HG03097 (cell line): ENCODE measurements at regions not wholly inside any gene's neighbourhood (a gene's known extent, or its start where the extent isn't known, plus 50 kb on each side); places are given as distances from the start of the nearest gene placed in this dataset.

Source experiments
- ATAC-seq: cut with Tn5 transposase; IDR thresholded peaks from one replicate; pipeline ENCODE4 v1.9.1; 2021; ENCODE audit not compliant: unreplicated experiment, low FRiP score

DNA sequence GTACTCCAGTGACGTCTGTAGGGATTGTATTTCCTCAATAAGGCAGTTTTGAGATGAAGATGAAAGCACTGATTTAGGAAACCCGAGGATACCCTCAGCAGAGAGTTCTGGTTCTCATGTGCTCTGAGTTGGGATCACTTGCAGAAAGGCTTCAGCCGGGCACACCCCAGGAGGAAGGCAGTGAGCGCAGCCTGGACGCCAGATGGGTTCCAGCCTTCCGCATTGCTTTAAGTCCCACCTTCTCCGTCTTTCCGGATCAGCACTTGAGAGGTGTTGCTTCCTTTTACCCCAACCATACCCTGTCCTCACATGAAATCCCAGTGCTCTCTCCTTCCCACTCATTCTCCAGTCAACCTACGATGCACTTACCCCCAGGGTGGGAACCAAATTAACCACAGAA, 239.5 kb upstream of the CADM1 start:
- no peak for ATAC-seq

DNA sequence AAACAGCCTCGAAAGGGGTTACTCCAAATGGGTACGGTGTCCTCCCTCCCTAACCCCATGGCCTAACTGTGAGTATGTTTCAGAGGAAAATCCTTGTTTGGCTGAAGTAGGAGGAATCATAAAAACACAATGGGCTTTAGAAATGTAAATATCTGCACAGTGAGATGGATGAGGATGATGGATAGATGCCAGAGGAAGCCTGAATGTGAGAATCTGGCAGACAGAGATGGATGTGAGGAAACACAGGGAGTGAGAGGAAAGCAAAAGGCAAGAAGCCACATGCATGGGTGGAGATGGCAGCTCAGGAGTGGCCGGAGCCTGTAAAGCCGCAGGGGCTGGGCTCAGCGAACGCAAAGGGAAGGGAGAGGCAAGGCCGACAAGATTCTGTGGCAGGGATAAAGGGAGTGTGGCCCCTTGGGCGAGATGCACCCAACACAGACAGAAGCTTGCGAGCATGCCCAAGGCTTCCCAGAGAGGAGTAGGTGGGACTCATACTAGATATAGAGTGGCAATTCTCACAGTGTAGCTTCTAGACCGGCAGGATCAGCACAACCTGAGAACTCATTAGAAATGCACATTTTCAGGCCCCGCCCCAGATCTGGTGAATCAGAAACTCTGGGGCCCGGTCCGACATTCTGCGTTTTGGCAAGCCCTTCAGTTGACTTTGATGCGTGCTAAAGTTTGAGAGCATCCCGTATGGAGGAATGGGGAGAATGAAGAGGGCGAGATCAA, 237.3 kb upstream of the CADM1 start:
- ATAC-seq: no peak

DNA sequence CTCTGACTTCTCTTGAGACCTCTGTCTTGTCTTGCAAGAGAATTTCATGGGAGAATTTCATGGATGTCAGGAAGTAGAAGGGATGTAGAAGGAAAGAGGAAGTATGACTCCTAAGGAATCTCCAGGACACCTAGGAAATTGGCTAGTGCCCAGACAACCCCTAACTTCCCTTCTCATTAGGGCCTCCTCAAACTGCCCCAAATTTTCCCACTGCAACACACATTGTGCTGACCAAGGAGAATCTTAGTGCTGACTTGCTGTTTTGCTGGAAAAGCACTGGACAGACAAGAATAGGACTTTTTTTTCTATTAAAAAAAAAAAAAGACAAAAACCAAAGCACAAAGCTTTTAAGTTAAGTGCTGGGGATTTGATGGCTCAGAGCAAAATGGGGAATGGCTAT, 236.1 kb upstream of the CADM1 start:
- no peak for ATAC-seq

DNA sequence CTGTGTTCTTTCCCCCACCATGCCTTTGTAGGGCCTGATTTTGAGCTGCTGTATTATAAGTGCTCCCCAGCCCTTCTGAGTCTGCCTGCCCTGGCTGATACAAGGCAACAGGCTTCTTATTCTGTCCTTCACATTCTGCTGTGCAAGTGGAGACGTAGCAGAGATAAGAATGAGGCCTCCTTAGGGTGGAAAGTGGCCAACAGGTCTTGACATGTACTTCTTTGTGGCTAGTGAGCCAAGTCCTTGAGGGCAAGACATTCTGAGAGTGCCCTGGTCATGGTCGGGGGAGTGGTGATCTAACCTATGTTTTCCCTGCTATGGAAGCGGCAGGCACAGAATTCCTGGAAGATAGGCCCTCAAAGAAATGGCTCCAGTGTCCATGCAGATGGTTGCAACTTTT, 235.7 kb upstream of the CADM1 start:
- no peak for ATAC-seq

DNA sequence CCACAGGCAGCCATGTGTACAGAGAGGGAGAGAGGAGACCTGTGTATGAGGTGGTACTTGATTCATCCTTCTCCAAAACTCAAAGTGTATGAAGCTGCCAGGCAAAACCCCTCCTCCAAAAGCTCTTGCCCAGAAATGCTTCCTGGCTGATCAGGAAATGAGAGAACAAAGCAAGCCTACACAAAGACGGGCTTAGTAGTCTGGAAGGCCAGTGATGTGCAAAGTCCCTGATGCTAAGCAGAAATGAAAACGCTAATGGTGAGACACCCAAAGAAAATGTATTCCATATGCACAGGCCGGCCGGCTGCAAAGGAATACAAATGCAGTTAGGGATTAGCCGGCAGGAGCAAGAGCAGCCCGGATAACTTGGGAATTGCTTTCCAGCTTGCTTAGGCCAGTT, 234.9 kb upstream of the CADM1 start:
- no peak for ATAC-seq

DNA sequence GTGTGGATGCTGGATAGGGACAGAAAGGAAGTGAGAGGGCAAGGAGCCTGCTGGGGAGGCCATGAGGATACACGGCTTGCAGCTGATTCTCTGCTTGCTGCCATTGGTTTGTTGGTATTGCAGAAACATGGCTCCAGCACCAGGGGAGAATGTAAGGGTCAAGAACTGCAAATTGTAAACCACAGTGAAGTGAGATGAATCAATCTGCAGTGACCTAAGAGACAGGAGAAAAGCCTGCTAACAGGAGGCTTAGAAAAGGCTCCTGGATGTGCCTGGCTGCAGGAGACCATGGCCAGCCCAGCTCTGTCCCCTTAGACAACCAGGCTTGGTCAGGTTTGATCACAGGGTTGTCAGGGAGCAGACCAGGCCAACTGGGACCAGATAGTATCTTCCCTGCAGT, 233.7 kb upstream of the CADM1 start:
- ATAC-seq: no peak

DNA sequence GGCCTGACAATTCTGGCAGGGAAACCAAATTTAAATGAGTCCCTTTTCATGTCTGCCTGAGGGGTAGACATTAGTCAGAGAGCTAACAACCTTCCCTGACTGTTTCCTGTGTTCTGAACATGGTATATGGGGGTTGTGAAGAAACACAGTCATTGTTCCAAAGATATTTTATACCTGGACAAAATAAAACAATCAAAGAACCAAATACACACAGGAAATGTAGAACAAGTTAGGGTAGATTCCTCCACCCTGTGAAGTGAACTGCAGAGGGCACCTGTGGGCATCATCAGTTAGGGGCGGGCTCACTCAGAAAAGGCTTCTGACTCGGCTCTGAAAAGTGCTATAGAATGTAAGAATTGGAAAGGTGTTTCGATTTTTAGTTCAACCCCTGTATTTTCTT, 231.9 kb upstream of the CADM1 start:
- ATAC-seq: no peak

DNA sequence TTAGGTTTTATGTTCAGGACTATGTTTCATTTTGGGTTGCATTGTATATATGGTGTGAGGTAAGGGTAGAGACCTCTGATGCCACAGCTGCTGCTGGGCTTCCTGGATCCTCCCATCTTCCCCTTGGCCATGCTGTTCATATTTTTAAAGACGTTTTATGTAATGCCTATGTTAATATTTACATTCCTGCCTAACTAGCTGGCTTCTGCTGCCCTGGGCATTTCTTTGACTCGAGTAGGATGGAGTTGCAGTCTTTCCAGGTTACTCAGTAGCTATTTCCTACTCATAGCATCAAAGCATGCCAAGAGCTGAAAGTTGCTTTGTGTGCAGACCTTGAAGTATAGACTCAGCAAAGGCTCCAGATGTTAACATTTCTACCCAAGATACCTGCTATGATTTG, 220.5 kb upstream of the CADM1 start:
- no peak for ATAC-seq

DNA sequence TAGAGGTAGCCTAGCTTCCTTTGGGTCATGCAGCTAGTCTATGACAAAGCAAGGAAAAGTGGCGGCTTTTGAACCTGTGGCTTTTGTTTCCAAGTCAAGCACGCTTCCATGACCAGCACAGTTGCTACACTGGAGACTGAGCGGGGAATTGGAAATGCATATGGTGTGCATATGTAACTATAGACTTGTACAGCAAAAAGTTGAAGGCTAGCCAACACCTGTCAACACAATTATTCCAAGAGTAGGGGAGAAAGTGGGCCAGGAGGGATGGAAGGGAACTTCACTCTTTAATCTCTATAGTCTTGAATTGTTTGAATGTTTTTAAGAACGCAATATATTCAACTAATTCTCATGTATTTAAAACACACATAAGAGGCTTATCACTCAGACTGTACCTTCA, 218.5 kb upstream of the CADM1 start:
- ATAC-seq: no peak

DNA sequence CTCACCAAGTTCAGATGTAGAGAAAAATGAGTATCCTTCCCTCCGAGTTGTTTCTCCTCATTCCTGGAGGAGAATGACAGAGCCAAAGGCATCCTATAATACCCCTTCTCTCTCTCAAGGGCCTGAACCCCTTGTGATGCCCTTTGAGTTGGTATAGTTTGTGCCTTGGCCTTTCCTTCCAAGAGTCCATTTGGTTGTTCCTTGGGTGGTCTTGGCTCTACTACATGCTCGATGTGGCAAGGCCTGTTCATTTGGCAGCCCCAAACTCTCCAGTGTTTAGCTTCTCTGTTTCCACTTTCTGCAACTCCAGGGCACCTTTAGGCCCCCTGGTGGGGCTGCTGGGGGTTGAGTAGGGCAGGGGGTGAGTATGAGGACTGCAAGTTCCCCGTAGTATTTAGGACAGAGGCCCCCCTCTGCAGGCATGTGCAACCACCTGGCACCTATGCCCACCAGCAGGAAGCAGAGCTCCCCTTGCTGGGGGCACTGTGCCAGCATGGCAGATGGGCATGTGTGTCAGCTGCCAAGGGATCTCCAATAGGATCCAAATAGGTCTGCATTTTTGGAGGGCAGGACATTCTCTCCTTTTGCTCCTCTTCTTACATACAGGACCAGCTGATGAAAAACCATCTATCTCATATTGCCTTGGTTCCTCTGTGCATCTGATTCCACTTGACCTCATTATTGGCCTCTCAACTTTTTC, 217.2 kb upstream of the CADM1 start:
- ATAC-seq: no peak

DNA sequence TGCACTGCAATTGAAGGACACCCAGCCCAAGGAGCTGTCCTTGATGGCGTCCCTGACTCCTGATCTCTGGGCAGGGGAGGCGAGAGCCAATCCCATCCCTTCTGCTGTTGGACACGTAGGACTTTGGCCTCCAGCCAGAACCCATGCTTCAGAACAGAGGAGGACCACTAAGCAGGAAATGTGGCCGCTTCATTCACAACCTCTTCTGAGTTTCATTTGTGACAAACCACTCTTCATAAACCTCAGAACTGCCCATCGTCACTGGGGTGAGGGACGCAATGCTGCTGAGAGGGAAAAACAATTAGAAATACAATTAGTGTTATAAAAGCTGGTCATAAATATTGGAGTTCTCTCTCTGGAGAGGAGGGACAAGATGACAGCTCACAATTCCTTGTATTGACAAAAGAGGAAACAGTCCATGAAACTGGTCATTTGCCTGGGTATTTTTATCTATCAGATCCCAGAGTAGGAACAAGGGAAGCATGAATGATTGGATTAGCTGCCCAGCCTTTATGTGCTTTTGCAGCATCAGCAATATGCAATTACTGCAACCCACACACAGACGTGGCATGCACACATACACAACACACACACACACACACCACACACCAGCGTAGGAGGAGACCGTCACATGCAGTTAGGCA, 216.5 kb upstream of the CADM1 start:
- ATAC-seq: no peak

DNA sequence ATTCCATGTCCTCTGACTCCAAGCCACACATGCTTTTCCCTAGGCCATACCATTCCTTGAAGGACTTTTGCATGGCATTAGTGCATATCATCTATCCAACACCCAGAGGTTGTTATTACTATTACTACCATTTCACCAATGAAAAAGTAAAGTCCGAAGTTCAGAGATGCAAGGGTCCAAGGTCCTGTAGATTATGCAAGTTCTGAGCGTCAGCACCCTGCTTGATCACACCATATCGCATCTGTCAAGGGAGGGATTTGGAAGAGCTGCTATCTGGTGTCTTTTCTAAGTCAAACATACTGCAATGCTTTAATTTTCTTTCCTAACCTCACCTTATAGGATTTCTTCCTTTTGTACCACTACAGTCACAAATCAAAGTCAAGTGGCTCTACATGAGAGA, 214.7 kb upstream of the CADM1 start:
- no peak for ATAC-seq

DNA sequence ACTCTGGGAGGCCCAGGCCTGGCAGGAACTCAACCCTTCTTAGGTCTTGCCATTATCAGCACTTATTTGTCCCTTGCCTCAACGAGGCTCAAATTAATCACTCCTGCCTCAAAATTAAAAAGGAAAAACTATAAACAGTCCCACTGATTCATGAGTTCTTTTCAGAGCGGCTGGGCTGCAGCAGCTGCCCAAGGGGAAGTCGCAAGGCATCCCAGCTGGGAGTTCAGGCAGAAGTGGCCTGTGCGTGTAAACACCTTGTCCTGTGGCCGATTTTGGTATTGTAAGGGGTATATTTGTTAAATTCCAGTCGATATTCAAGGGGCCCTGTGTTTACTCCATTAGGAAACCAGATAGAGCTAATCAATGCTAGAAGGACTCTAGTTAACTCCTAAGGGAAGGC, 213.9 kb upstream of the CADM1 start:
- ATAC-seq: no peak

DNA sequence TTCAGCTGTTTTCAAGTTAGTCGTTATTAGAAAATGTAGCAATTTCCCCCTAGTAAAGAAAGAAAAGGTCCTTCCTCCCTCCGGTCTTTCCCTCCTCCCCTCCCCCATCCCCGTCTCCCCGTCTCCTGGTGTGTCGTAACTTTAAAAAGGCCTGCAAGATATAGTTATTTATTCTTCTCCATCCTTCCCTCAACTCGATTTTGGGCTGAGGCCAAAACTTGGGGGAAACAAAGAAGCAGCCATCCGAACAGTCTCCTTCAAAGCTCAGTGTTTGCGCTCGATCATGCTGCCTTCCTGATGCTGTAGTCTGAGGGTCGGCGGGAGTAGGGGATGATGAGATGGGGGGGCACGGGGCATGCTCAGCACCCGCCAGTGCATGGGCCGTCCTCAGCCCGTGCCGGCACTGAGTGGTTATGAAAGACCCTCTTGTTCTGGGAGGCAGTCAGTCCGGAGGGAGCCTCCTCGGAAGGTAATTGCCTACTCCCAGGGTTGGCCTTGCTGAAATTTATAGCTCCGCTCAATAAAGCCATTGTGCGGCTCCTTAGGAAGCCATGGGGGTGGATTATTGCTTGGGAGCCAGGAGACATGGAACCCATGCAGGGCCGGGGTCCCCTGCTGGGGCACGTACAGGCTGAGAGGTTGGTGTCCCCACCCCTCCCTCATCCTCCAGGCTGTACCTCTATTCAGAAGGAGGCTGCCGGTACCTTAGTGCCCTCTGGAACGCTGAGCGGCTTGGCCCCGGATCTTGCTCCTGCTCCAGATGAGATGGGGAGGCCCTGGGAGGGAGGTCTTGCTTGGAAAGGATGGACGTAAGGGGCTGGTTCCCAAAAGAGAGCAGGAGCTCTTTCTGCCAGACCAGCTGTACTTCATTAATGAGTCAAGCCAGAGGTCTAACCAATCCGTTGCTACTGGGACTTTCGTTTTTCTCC, 212.7 kb upstream of the CADM1 start:
- no peak for ATAC-seq

DNA sequence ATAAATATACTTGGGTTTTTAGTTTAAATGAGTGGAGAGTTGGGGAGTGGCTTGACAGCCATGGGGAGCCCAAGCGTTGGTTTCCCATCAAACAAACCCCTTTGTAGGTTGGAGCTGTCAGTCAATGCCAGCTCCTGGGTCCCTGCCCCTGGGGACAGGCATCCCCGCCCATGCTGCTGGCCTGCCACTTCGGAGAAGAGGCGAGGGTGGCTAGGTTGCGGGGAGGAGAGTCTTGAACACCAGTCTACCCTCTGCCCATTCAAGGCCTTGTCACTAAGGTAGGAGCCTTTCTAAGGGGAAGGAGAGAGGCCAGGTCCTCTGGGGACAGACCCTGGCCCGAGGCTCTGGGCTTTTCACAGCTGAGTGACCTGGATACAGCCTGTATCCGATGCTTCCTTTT, 211.9 kb upstream of the CADM1 start:
- no peak for ATAC-seq

DNA sequence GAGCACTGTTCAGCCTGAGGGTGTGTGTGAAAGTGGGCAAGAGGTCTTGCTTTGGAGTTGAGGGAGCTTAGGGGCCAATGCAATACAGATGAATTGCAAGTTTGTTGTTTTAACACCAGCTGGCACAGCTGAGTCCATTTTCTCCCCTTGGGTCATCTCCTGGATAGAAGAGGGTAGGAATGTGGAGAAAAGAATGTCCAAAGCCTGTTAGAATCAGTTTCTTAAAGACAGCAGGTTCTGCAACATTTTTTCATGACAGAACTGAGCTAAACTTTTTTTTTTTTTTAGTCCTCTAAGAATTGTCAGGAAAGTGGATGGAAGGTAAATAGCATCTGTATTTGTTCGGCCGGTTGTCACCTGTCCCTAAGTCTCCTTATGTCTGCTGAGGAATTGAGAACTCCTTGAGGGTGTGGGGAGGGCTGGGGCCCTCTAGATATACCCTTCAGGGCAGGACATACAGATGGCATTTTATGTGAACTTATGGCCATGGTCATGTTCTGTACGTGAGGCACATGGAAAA, 211.1 kb upstream of the CADM1 start:
- no peak for ATAC-seq

DNA sequence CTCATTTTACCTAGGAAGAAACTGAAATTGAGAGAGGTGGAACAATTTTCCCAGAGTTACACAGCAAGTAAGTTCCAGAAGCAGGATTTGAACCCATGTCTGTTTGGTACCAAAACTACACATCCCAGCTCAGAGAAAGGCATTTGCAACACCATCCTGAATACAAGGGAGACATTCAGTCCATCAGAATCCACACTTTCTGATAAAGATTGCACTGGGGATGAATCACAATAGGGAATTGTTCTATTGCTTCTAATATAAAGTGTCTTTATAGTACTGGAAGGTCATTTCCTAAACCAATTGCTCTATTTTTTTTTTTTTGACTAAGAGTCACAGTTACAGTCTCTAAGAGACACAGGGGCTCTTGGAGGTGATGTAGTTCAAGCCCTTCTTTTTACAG, 208.1 kb upstream of the CADM1 start:
- ATAC-seq: no peak

DNA sequence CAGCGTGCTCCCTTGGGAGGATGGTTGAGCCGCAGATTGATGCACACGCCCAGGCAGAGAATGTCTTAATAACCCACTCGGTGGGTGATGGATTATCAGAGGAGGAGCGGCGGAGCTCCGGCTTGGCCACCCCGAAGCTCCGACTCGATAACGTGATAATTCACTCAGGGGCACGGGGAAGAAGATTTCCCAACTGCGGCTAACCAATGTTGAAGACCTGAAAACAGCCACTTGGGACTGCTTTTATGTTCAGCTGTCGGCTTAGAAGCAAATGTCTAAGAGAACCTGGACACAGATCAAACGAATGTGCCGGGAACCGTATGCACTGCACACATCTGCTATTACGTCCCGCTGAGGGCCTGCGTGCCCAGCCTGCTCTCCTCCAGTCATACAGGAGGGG, 206.8 kb upstream of the CADM1 start:
- ATAC-seq: no peak

DNA sequence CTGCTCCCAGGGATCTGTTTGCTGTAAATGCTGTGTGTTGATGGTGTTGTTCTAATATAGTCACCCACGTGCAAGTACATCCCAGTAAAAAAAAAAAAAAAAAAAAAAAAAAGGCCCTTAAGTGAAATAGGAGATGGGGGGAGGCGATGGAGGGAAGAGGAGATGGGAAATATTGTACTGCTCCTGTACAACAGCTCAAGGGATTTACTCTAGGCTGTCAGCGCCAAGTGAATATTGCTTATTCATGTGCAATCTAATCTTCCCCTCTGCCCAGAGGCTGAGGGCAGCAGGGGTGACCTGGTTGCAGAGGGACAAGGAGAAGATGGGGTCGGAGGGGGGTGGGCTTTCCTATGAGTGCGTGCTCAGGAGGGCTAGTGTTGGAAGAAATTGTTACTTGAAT, 206.2 kb upstream of the CADM1 start:
- no peak for ATAC-seq

DNA sequence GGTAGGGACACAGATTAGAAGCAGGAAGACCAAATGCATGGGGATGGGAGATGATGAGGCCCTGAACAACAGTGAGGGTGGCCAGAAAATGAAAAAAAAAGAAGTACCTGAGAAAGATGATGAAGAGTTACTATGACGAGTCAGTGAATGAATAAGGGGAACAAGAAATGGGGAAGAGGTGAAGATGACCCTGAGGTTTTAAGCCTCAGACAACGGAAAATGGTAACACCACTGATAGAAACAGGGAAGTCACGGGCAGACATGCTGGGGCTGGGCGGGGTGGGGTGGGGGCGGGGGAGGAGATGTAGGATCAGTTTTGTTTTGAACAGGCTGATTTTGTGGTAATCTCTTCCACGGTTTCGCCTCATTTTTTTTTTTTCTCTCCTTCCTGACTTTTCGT, 205.1 kb upstream of the CADM1 start:
- ATAC-seq: no peak
